Lower lobe of right lung (tissue), 2 donors: ENCODE measurements at regions not wholly inside any gene's neighbourhood (a gene's known extent, or its start where the extent isn't known, plus 50 kb on each side); places are given as distances from the start of the nearest gene placed in this dataset.

Experiments
- ATAC-seq, 2 donors: fragments of 200-7000 bp; cut with Tn5 transposase; one replicate each; pipeline ENCODE4 v1.9.1; 2020 to 2022; ENCODE audit warnings: mild to moderate bottlenecking in 2 of 2, moderate library complexity in 2 of 2
- DNase-seq: peaks from one replicate; pipeline ENCODE4 v3.0.0-alpha.2; 2020
- H3K27ac ChIP-seq: fragments of 200-600 bp; one replicate; pipeline ENCODE4 v1.8.0; 2022
- H3K27me3 ChIP-seq: fragments of 200-600 bp; one replicate; pipeline ENCODE4 v1.8.0; 2022; ENCODE audit warnings: low read depth
- H3K36me3 ChIP-seq: fragments of 200-600 bp; one replicate; pipeline ENCODE4 v1.8.0; 2022; ENCODE audit warnings: mild to moderate bottlenecking
- H3K4me1 ChIP-seq: fragments of 200-600 bp; one replicate; pipeline ENCODE4 v1.8.0; 2022
- H3K4me3 ChIP-seq: fragments of 200-600 bp; one replicate; pipeline ENCODE4 v1.8.0; 2022; ENCODE audit warnings: mild to moderate bottlenecking
- H3K9me3 ChIP-seq: fragments of 200-600 bp; one replicate; pipeline ENCODE4 v1.8.0; 2022
- intact Hi-C: fragments of 100-400 bp; cut with DNase I; formaldehyde crosslinking; loops from one replicate; pipeline ENCODE4 v1.11.0; 2022
- TF ChIP-seq, protein P1 (sequence below): fragments of 200-600 bp; IDR thresholded peaks from one replicate; pipeline ENCODE4 v1.8.0; 2022; ENCODE audit warnings: antibody characterized with exemption, mild to moderate bottlenecking
- donor health status: DM: no; HTN: yes; CAD: no; lungs with severe emphysema.

DNA sequence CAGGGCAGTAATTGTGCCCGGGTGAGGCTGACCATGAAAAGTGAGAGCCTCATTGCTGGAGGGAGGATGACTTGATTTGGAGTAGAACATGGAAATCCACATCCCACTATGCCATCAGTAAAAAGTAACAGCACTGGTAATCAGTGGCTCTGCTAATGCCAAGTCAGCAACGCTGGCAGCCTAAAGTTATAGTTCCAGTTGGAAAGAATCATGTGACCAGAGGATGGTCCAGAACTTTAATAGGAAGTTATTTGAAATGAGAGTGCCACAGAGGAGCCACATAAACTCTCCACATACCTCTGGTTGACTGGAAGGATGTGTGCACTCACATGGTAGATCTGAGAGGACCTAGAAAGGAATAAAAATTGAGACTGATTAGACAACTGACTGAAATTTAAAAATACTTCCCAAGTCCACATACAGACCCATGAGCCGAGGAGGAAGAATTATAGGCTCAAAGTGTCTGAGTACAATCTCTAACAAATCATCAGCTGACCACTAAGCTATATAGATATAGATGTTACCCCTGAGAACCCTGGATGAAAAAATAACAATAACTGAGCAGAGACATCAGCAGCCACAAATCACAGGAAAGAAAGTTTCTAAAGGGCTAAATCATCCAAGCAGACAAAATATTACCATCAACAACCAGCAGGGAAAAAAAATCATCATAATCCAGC, 346.8 kb downstream of the STK39 start:
- Histone ChIP-seq H3K4me3 (no peak overlapping the region), H3K36me3 (no peaks in the 10 kb centered on the region), H3K9me3 (no peaks in the 10 kb centered on the region), H3K27me3 (no peaks in the 10 kb centered on the region), H3K4me1 (no peaks in the 10 kb centered on the region), H3K27ac (no peak overlapping the region)
- intact Hi-C loops: no loop called here
- ATAC-seq: no peak
- no peak for DNase-seq
- TF ChIP-seq, protein P1, sequence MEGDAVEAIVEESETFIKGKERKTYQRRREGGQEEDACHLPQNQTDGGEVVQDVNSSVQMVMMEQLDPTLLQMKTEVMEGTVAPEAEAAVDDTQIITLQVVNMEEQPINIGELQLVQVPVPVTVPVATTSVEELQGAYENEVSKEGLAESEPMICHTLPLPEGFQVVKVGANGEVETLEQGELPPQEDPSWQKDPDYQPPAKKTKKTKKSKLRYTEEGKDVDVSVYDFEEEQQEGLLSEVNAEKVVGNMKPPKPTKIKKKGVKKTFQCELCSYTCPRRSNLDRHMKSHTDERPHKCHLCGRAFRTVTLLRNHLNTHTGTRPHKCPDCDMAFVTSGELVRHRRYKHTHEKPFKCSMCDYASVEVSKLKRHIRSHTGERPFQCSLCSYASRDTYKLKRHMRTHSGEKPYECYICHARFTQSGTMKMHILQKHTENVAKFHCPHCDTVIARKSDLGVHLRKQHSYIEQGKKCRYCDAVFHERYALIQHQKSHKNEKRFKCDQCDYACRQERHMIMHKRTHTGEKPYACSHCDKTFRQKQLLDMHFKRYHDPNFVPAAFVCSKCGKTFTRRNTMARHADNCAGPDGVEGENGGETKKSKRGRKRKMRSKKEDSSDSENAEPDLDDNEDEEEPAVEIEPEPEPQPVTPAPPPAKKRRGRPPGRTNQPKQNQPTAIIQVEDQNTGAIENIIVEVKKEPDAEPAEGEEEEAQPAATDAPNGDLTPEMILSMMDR: no peak

DNA sequence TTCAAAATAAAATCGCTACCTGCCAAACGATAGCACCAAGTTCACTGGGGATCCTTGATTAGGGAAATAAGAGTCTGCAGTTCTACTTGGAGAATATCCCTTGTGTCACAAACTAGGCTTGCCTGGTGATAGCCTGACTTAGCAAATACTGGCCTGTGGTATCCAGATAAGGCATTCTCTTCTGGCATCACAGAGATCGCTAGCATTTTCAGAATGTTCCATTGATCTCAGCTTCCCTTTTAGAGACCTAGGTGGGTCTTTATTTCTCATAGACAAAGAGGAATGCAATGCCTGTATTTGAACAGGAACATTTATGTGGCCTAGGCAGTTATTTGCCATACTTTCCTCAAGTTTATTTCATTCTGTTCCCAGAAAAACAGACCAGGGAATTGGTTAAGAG, 349.1 kb downstream of the STK39 start:
- no peaks in the 10 kb centered on the region for H3K9me3 ChIP-seq

DNA sequence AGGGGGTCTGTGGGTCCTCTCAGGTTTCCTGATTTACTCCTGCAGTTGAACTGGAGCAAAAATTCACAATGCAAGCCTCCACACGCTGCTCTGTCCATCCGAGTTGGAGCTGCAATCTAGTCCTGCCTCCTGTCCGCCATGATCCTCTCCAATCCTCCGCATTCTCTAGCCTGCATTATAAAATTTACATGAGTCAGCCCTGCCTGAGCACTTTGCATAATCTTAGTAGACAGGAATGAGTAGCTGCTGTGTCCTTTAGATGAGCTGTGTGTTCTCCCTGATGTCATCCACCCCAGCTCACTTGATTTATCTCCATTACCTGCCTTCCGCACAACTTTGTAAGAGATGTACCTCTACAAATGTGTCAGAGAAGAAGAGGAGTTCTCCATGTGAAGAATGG, 355.6 kb downstream of the STK39 start:
- no peak for ATAC-seq
- no peaks in the 10 kb centered on the region for H3K36me3 ChIP-seq
- no peak overlapping the region for H3K27ac ChIP-seq
- H3K9me3 ChIP-seq: no peaks in the 10 kb centered on the region
- TF ChIP-seq, protein P1: no peak
- DNase-seq: no peak
- H3K27me3 ChIP-seq: no peaks in the 10 kb centered on the region
- intact Hi-C loops: no loop called here
- H3K4me3 ChIP-seq: no peak overlapping the region
- H3K4me1 ChIP-seq: no peaks in the 10 kb centered on the region

More for the DNA sequence above, 349.1 kb downstream of the STK39 start:
- intact Hi-C loops: no loop called here
- no peak overlapping the region for H3K27ac ChIP-seq
- DNase-seq: no peak
- TF ChIP-seq, protein P1: no peak
- no peak for ATAC-seq
- H3K27me3 ChIP-seq: no peaks in the 10 kb centered on the region
- H3K4me1 ChIP-seq: no peaks in the 10 kb centered on the region
- H3K4me3 ChIP-seq: no peak overlapping the region
- no peaks in the 10 kb centered on the region for H3K36me3 ChIP-seq

DNA sequence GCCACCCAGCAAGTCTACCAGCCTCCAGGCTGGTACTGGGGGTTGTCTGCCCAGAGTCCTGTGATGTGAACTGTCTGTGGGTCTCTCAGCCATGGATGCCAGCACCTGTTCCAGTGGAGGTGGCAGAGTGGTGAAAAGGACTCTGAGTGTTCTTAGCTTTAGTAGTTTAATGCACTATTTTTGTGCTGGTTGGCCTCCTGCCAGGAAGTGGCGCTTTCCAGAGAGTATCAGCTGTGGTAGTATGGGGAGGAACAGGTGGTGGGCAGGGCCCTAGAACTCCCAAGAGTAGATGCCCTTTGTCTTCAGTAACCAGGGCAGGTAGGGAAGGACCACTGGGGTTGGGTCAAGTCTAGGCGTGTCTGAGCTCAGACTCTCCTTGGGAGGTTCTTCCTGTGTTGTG, 356.7 kb downstream of the STK39 start:
- no peaks in the 10 kb centered on the region for H3K27me3 ChIP-seq
- TF ChIP-seq, protein P1: no peak
- intact Hi-C loops: no loop called here
- H3K4me1 ChIP-seq: no peaks in the 10 kb centered on the region
- DNase-seq (no peak), ATAC-seq (no peak)
- H3K36me3 ChIP-seq: no peaks in the 10 kb centered on the region
- no peak overlapping the region for H3K4me3 ChIP-seq
- no peak overlapping the region for H3K27ac ChIP-seq
- no peaks in the 10 kb centered on the region for H3K9me3 ChIP-seq

DNA sequence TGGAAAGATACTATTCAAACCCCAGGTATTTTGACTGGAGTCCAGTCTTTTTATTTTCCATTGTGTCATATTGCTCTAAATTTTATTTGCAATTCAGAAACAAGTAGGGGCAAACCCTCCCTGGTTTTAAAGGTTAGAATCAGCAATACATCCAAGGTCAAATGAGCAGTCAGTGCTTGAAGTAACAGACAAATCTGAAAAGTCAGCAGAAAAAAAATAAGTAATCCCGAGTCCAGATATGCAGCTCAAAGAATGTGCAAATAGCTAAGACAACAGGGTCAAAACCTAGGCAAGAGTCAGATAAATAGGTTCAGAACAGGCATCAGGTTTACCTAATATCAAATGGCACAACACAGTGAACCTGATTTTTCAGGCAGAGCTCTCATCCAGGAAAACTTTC, 367.0 kb downstream of the STK39 start:
- TF ChIP-seq, protein P1: no peak
- ATAC-seq (no peak), DNase-seq (no peak)
- H3K27me3 ChIP-seq: no peaks in the 10 kb centered on the region
- H3K36me3 ChIP-seq: no peaks in the 10 kb centered on the region
- H3K4me1 ChIP-seq: no peaks in the 10 kb centered on the region
- H3K9me3 ChIP-seq: no peaks in the 10 kb centered on the region
- intact Hi-C loops: no loop called here
- H3K4me3 ChIP-seq: no peak overlapping the region
- no peak overlapping the region for H3K27ac ChIP-seq
